HG03565 (cell line): ENCODE measurements at regions not wholly inside any gene's neighbourhood (a gene's known extent, or its start where the extent isn't known, plus 50 kb on each side); places are given as distances from the start of the nearest gene placed in this dataset.

ENCODE experiments used
- ATAC-seq: cut with Tn5 transposase; IDR thresholded peaks from one replicate; pipeline ENCODE4 v1.9.1; 2021; ENCODE audit warnings: mild to moderate bottlenecking, moderate library complexity; ENCODE audit not compliant: unreplicated experiment

- ATAC-seq, result no peak
Measured at GRCh38 chr6:15781890-15782289, 119.1 kb upstream of the DTNBP1 start.

- no peak for ATAC-seq
Measured at GRCh38 chr6:15781333-15781732, 118.5 kb upstream of the DTNBP1 start.

- no peak for ATAC-seq
Measured at GRCh38 chr6:15780437-15780836, 117.6 kb upstream of the DTNBP1 start.

- ATAC-seq, result no peak
Measured at GRCh38 chr6:15779726-15780125, 116.9 kb upstream of the DTNBP1 start.

- no peak for ATAC-seq
Measured at GRCh38 chr6:15776458-15776980, 113.7 kb upstream of the DTNBP1 start.

- ATAC-seq, result no peak
Measured at GRCh38 chr6:15775741-15776140, 112.9 kb upstream of the DTNBP1 start.

- ATAC-seq, result no peak
Measured at GRCh38 chr6:15775076-15775634, 112.3 kb upstream of the DTNBP1 start.

- ATAC-seq, result no peak
Measured at GRCh38 chr6:15773806-15774410, 111.1 kb upstream of the DTNBP1 start.

GRCh38 chr6:15770347-15771143, 107.7 kb upstream of the DTNBP1 start:
- ATAC-seq, result peak; percentile 82

- ATAC-seq, result no peak
Measured at GRCh38 chr6:15769511-15770018, 106.7 kb upstream of the DTNBP1 start.

- no peak for ATAC-seq
Measured at GRCh38 chr6:15768999-15769398, 106.2 kb upstream of the DTNBP1 start.

- ATAC-seq, result no peak
Measured at GRCh38 chr6:15763837-15764236, 101.0 kb upstream of the DTNBP1 start.

GRCh38 chr6:15763364-15763763, 100.5 kb upstream of the DTNBP1 start:
- ATAC-seq, result no peak

- no peak for ATAC-seq
Measured at GRCh38 chr6:15761045-15761502, 98.2 kb upstream of the DTNBP1 start.

GRCh38 chr6:15758631-15759215, 95.9 kb upstream of the DTNBP1 start:
- ATAC-seq, result no peak

GRCh38 chr6:15755526-15755925, 92.7 kb upstream of the DTNBP1 start:
- no peak for ATAC-seq

GRCh38 chr6:15754706-15755079, 91.9 kb upstream of the DTNBP1 start:
- no peak for ATAC-seq

- no peak for ATAC-seq
Measured at GRCh38 chr6:15754035-15754705, 91.3 kb upstream of the DTNBP1 start.

GRCh38 chr6:15752820-15753219, 90.0 kb upstream of the DTNBP1 start:
- ATAC-seq, result no peak

- no peak for ATAC-seq
Measured at GRCh38 chr6:15751721-15752350, 89.0 kb upstream of the DTNBP1 start.
